ENCODE measurements at regions not wholly inside any gene's neighbourhood (a gene's known extent, or its start where the extent isn't known, plus 50 kb on each side); places are given as distances from the start of the nearest gene placed in this dataset.
"Not testable (repeated sequence)": the region's sequence is repeated elsewhere in the genome, so short reads cannot be mapped to it uniquely, and the experiment has no call there.

GRCh38 chr10:33485276-33485675, 150.8 kb upstream of the NRP1 start:
- DNase-seq (ENCODE audit: low read depth in 1 of 2, low spot score in 1 of 2): no peak

- no peak for DNase-seq (ENCODE audit: low read depth in 1 of 2, low spot score in 1 of 2)
Measured at GRCh38 chr10:33484787-33485186, 150.3 kb upstream of the NRP1 start.

GRCh38 chr10:33483816-33484190, 149.3 kb upstream of the NRP1 start:
- DNase-seq (ENCODE audit: low read depth in 1 of 2, low spot score in 1 of 2): no peak

GRCh38 chr10:33483124-33483815, 148.8 kb upstream of the NRP1 start:
- DNase-seq (ENCODE audit: low read depth in 1 of 2, low spot score in 1 of 2): no peak

- DNase-seq (ENCODE audit: low read depth in 1 of 2, low spot score in 1 of 2): no peak
Measured at GRCh38 chr10:33482486-33482885, 148.0 kb upstream of the NRP1 start.

- DNase-seq (ENCODE audit: low read depth in 1 of 2, low spot score in 1 of 2): no peak
Measured at GRCh38 chr10:33481184-33481583, 146.7 kb upstream of the NRP1 start.

GRCh38 chr10:33480417-33480816, 145.9 kb upstream of the NRP1 start:
- DNase-seq (ENCODE audit: low read depth in 1 of 2, low spot score in 1 of 2): not testable (repeated sequence)

GRCh38 chr10:33478675-33479125, 144.2 kb upstream of the NRP1 start:
- no peak for DNase-seq (ENCODE audit: low read depth in 1 of 2, low spot score in 1 of 2)

- no peak for DNase-seq (ENCODE audit: low read depth in 1 of 2, low spot score in 1 of 2)
Measured at GRCh38 chr10:33478089-33478674, 143.7 kb upstream of the NRP1 start.

GRCh38 chr10:33477291-33478088, 143.0 kb upstream of the NRP1 start:
- no peak for DNase-seq (ENCODE audit: low read depth in 1 of 2, low spot score in 1 of 2)

- DNase-seq (ENCODE audit: low read depth in 1 of 2, low spot score in 1 of 2): no peak
Measured at GRCh38 chr10:33476757-33477273, 142.3 kb upstream of the NRP1 start.

GRCh38 chr10:33473688-33474087, 139.2 kb upstream of the NRP1 start:
- no peak for DNase-seq (ENCODE audit: low read depth in 1 of 2, low spot score in 1 of 2)

- DNase-seq (ENCODE audit: low read depth in 1 of 2, low spot score in 1 of 2): not testable (repeated sequence)
Measured at GRCh38 chr10:33468006-33468405, 133.5 kb upstream of the NRP1 start.

GRCh38 chr10:33465747-33466146, 131.3 kb upstream of the NRP1 start:
- DNase-seq (ENCODE audit: low read depth in 1 of 2, low spot score in 1 of 2): no peak

- DNase-seq (ENCODE audit: low read depth in 1 of 2, low spot score in 1 of 2): no peak
Measured at GRCh38 chr10:33463011-33463410, 128.5 kb upstream of the NRP1 start.

GRCh38 chr10:33461295-33461640, 126.8 kb upstream of the NRP1 start:
- no peak for DNase-seq (ENCODE audit: low read depth in 1 of 2, low spot score in 1 of 2)

GRCh38 chr10:33460505-33461294, 126.2 kb upstream of the NRP1 start:
- DNase-seq (ENCODE audit: low read depth in 1 of 2, low spot score in 1 of 2): no peak

- DNase-seq (ENCODE audit: low read depth in 1 of 2, low spot score in 1 of 2): no peak
Measured at GRCh38 chr10:33459602-33460001, 125.1 kb upstream of the NRP1 start.

- no peak for DNase-seq (ENCODE audit: low read depth in 1 of 2, low spot score in 1 of 2)
Measured at GRCh38 chr10:33455029-33455428, 120.6 kb upstream of the NRP1 start.

- DNase-seq (ENCODE audit: low read depth in 1 of 2, low spot score in 1 of 2): no peak
Measured at GRCh38 chr10:33454554-33454953, 120.1 kb upstream of the NRP1 start.

All from activated CD4-positive, alpha-beta T cell treated with anti-CD3 and anti-CD28 coated beads, Interleukin-2, amount 50 U/mL, for 24 hours (primary cell).